SK-N-SH (cell line): ENCODE measurements at regions not wholly inside any gene's neighbourhood (a gene's known extent, or its start where the extent isn't known, plus 50 kb on each side); places are given as distances from the start of the nearest gene placed in this dataset.

Experiments used
- CTCF ChIA-PET: fragments of 300-600, 350-600 bp; formaldehyde crosslinking; extraction: SDS; loops from one replicate; lab custom pipeline; 2021; lab: Yijun Ruan, JAX
- POLR2A ChIA-PET: fragments of 350-600 bp; sonication (Branson Sonifier 250); formaldehyde crosslinking; extraction: SDS; loops from one replicate; lab custom pipeline; 2020; ENCODE audit warnings: antibody characterized with exemption, inconsistent platforms; lab: Yijun Ruan, JAX
- DNase-seq: peaks from one replicate; pipeline ENCODE4 v3.0.0; 2012
- H2AFZ ChIP-seq: fragments of 200-600 bp; sonication (generic); 2 replicates; pipeline ENCODE4 v1.8.1; 2016; ENCODE audit warnings: antibody characterized with exemption, mild to moderate bottlenecking, low read depth
- H3F3A ChIP-seq: fragments of 200-600 bp; sonication (generic); replicated peaks from 2 replicates; pipeline ENCODE3; 2016; ENCODE audit warnings: antibody characterized with exemption, mild to moderate bottlenecking; ENCODE audit not compliant: insufficient read depth
- H3K27ac ChIP-seq, 2 experiments: fragments of 200-500 bp in 1 of 2; fragments of 200-600 bp in 1 of 2; sonication (Bioruptor generic) in 1 of 2; sonication (generic), shearing (Covaris generic) in 1 of 2; 2 replicates each; pipeline versions ENCODE4 v1.5.1 to v1.6.1; 2014 to 2016; ENCODE audit warnings: low read depth in 2 of 2, inconsistent platforms in 1 of 2, low read length in 1 of 2, mild to moderate bottlenecking in 1 of 2, mixed read lengths in 1 of 2
- H3K27me3 ChIP-seq: fragments of 200-600 bp; sonication (generic), shearing (Covaris generic); 2 replicates; pipeline ENCODE4 v1.6.1; 2016; ENCODE audit warnings: mixed run types; ENCODE audit not compliant: insufficient read depth
- H3K36me3 ChIP-seq, 2 experiments: fragments of 200-500 bp in 1 of 2; fragments of 200-600 bp in 1 of 2; sonication (Bioruptor generic) in 1 of 2; sonication (generic) in 1 of 2; replicated peaks in 1 of 2; 2 replicates each; pipeline versions ENCODE3 to v1.5.1; 2014 to 2016; ENCODE audit warnings: low read length in 1 of 2, mild to moderate bottlenecking in 1 of 2; ENCODE audit not compliant: insufficient read depth in 2 of 2, control insufficient read depth in 1 of 2
- H3K4me1 ChIP-seq, 2 experiments: fragments of 200-500 bp in 1 of 2; fragments of 200-600 bp in 1 of 2; sonication (Bioruptor generic) in 1 of 2; sonication (generic), shearing (Covaris generic) in 1 of 2; 2 replicates each; pipeline versions ENCODE4 v1.5.1 to v1.6.1; 2014 to 2016; ENCODE audit warnings: low read depth in 1 of 2, low read length in 1 of 2, mixed run types in 1 of 2; ENCODE audit not compliant: insufficient read depth in 2 of 2, control insufficient read depth in 1 of 2
- H3K4me2 ChIP-seq: fragments of 200-600 bp; sonication (generic), shearing (Covaris generic); 2 replicates; pipeline ENCODE4 v1.6.1; 2017; ENCODE audit warnings: mixed run types
- H3K4me3 ChIP-seq, 2 experiments: fragments of 200-500 bp in 1 of 2; fragments of 200-600 bp in 1 of 2; sonication (Bioruptor generic) in 1 of 2; sonication (generic), shearing (Covaris generic) in 1 of 2; 2 replicates each; pipeline versions ENCODE4 v1.5.1 to v1.8.1; 2014 to 2016; ENCODE audit warnings: low read depth in 2 of 2, inconsistent platforms in 1 of 2, low read length in 1 of 2, mild to moderate bottlenecking in 1 of 2, mixed read lengths in 1 of 2, moderate library complexity in 1 of 2
- H3K79me2 ChIP-seq: fragments of 200-600 bp; sonication (generic); 2 replicates; pipeline ENCODE4 v1.8.1; 2017; ENCODE audit warnings: mild to moderate bottlenecking; ENCODE audit not compliant: insufficient read depth
- H3K9ac ChIP-seq: fragments of 200-600 bp; sonication (generic); 2 replicates; pipeline ENCODE4 v1.6.1; 2017; ENCODE audit warnings: mixed run types
- H3K9me2 ChIP-seq: fragments of 200-600 bp; sonication (generic); 2 replicates; pipeline ENCODE4 v1.6.1; 2017; ENCODE audit warnings: mixed run types
- H3K9me3 ChIP-seq: fragments of 200-600 bp; sonication (generic); 2 replicates; pipeline ENCODE4 v1.6.1; 2017; ENCODE audit warnings: mixed run types, mild to moderate bottlenecking, moderate library complexity
- H4K20me1 ChIP-seq: fragments of 200-600 bp; sonication (generic); 2 replicates; pipeline ENCODE4 v1.6.1; 2017; ENCODE audit warnings: mild to moderate bottlenecking, mixed run types; ENCODE audit not compliant: insufficient read depth
- CTCF ChIP-seq: fragments of 200-600 bp; sonication (generic); IDR thresholded peaks from 2 replicates; pipeline ENCODE4 v1.6.1; 2017; ENCODE audit warnings: antibody characterized with exemption, mild to moderate bottlenecking, moderate library complexity
- ELF1 ChIP-seq: IDR thresholded peaks from 2 replicates; pipeline ENCODE4 v1.4.0; 2012
- EP300 ChIP-seq, 2 experiments: IDR thresholded peaks; 2 replicates each; pipeline versions ENCODE4 v1.4.0 to v1.6.1; 2012; ENCODE audit warnings: borderline replicate concordance in 1 of 2, low read depth in 1 of 2, low read length in 1 of 2
- FOXM1 ChIP-seq: IDR thresholded peaks from 2 replicates; pipeline ENCODE4 v1.4.0; 2012; ENCODE audit warnings: low read depth, mild to moderate bottlenecking
- GABPA ChIP-seq: IDR thresholded peaks from 2 replicates; pipeline ENCODE4 v1.4.0; 2012; ENCODE audit warnings: low read depth, mild to moderate bottlenecking
- GATA2 ChIP-seq: sonication (generic); formaldehyde crosslinking; IDR thresholded peaks from 2 replicates; pipeline ENCODE4 v1.5.0; 2020; ENCODE audit warnings: mild to moderate bottlenecking, missing genetic modification reagents
- JUND ChIP-seq: IDR thresholded peaks from 2 replicates; pipeline ENCODE4 v1.4.0; 2012
- NFIC ChIP-seq: IDR thresholded peaks from 2 replicates; pipeline ENCODE4 v1.4.0; 2012; ENCODE audit warnings: borderline replicate concordance
- NRF1 ChIP-seq: IDR thresholded peaks from 2 replicates; pipeline ENCODE4 v1.6.1; 2012; ENCODE audit warnings: low read depth, mild to moderate bottlenecking, low read length
- POLR2AphosphoS5 ChIP-seq: IDR thresholded peaks from 2 replicates; pipeline ENCODE4 v1.6.1; 2012; ENCODE audit warnings: low read depth, low read length
- RCOR1 ChIP-seq: fragments of 150-350 bp; IDR thresholded peaks from 2 replicates; pipeline ENCODE4 v1.6.1; 2017; ENCODE audit warnings: antibody characterized with exemption, low read length
- RFX5 ChIP-seq: IDR thresholded peaks from 2 replicates; pipeline ENCODE4 v1.6.1; 2012; ENCODE audit warnings: mild to moderate bottlenecking, improper control_type of control experiment, low read length
- RXRA ChIP-seq: IDR thresholded peaks from 2 replicates; pipeline ENCODE4 v1.4.0; 2012; ENCODE audit warnings: low read depth, mild to moderate bottlenecking, borderline replicate concordance
- TAF1 ChIP-seq: IDR thresholded peaks from 2 replicates; pipeline ENCODE4 v1.6.1; 2012; ENCODE audit warnings: low read depth, mild to moderate bottlenecking, low read length, moderate library complexity, borderline replicate concordance
- USF2 ChIP-seq: fragments of 150-350 bp; IDR thresholded peaks from 2 replicates; pipeline ENCODE4 v1.6.1; 2017; ENCODE audit warnings: antibody characterized with exemption, low read length, low read depth, borderline replicate concordance
- ZBTB33 ChIP-seq: IDR thresholded peaks from 2 replicates; pipeline ENCODE4 v1.4.0; 2012; ENCODE audit warnings: low read depth, borderline replicate concordance
- WGBS: methylation state at CpG from one replicate; pipeline ENCODE4 v1.1.6; 2017; ENCODE audit warnings: low lambda C conversion rate; 5-methylcytosine and 5-hydroxymethylcytosine counted together
- TF ChIP-seq, protein P1 (sequence below): IDR thresholded peaks from 2 replicates; pipeline ENCODE4 v1.4.0; 2012; ENCODE audit warnings: low read depth
- TF ChIP-seq, protein P2 (sequence below): IDR thresholded peaks from 2 replicates; pipeline ENCODE4 v1.4.0; 2012; ENCODE audit warnings: low read depth, borderline replicate concordance
- TF ChIP-seq, protein P3 (sequence below): fragments of 150-350 bp; IDR thresholded peaks from 2 replicates; pipeline ENCODE4 v1.6.1; 2016; ENCODE audit warnings: mild to moderate bottlenecking, low read depth, low read length

DNA sequence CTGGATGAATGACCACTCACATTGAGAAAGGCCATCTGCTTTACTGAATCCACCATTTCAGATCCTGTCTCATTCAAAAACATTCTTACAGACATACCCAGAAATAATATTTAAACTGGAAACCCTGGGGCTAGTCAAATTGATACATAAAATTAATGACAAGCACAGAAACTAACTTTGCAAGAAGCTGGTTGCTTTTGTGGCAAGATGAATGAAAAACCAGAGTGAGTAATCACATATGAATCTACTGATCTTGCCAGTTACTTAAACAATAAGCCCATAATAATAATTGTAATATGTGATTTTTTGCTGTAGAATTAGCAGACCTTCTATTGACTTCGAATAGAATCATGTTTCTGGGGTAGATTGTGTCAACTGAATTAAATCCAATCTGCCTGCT lies 235.1 kb downstream of the PPARGC1A start:
- Histone ChIP-seq H3K4me3 (no peak overlapping the region), H2AFZ (no peak overlapping the region), H3K9ac (no peak overlapping the region), H4K20me1 (no peaks in the 10 kb centered on the region), H3F3A (no peaks in the 10 kb centered on the region), H3K4me1 (no peaks in the 10 kb centered on the region), H3K4me2 (no peak overlapping the region), H3K27me3 (no peaks in the 10 kb centered on the region), H3K36me3 (no peaks in the 10 kb centered on the region), H3K79me2 (no peaks in the 10 kb centered on the region), H3K9me3 (peaks cover 4% of the 10 kb centered on the region; the same call in 1 of the 2 replicates), H3K9me2 (no peaks in the 10 kb centered on the region), H3K27ac (no peak overlapping the region)
- no peak for DNase-seq
- ChIA-PET POLR2A (no interaction called here), CTCF (no interaction called here)
- WGBS, result 0% methylated on average over 1 of the region's 1 CpG
- no peak for TF ChIP-seq POLR2AphosphoS5
- TF ChIP-seq RFX5, result no peak
- TF ChIP-seq FOXM1, result no peak
- no peak for TF ChIP-seq RXRA
- TF ChIP-seq RCOR1, result no peak
- TF ChIP-seq ELF1, result no peak

- no peak for DNase-seq
- 17% methylated on average over 7 of the region's 7 CpGs for WGBS
- CTCF ChIA-PET, result no interaction called here
- Histone ChIP-seq H3K9me2 (no peaks in the 10 kb centered on the region), H3K79me2 (no peaks in the 10 kb centered on the region), H3K27me3 (no peaks in the 10 kb centered on the region), H3K4me1 (no peaks in the 10 kb centered on the region), H3K4me3 (no peak overlapping the region), H3K27ac (no peak overlapping the region), H3K9ac (no peak overlapping the region), H3F3A (no peaks in the 10 kb centered on the region), H3K36me3 (no peaks in the 10 kb centered on the region), H3K4me2 (no peak overlapping the region), H2AFZ (no peak overlapping the region), H3K9me3 (no peaks in the 10 kb centered on the region), H4K20me1 (no peaks in the 10 kb centered on the region)
- no peak for TF ChIP-seq NRF1
- TF ChIP-seq RFX5, result no peak
- TF ChIP-seq, protein P1, sequence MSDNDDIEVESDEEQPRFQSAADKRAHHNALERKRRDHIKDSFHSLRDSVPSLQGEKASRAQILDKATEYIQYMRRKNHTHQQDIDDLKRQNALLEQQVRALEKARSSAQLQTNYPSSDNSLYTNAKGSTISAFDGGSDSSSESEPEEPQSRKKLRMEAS, result no peak
- TF ChIP-seq USF2, result no peak
- no peak for TF ChIP-seq FOXM1
- TF ChIP-seq JUND, result no peak
- TF ChIP-seq, protein P2, sequence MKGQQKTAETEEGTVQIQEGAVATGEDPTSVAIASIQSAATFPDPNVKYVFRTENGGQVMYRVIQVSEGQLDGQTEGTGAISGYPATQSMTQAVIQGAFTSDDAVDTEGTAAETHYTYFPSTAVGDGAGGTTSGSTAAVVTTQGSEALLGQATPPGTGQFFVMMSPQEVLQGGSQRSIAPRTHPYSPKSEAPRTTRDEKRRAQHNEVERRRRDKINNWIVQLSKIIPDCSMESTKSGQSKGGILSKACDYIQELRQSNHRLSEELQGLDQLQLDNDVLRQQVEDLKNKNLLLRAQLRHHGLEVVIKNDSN, result no peak
- TF ChIP-seq NFIC, result no peak
- TF ChIP-seq, protein P3, sequence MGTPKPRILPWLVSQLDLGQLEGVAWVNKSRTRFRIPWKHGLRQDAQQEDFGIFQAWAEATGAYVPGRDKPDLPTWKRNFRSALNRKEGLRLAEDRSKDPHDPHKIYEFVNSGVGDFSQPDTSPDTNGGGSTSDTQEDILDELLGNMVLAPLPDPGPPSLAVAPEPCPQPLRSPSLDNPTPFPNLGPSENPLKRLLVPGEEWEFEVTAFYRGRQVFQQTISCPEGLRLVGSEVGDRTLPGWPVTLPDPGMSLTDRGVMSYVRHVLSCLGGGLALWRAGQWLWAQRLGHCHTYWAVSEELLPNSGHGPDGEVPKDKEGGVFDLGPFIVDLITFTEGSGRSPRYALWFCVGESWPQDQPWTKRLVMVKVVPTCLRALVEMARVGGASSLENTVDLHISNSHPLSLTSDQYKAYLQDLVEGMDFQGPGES, result no peak
- no peak for TF ChIP-seq GATA2 (CRISPR knock-in tag)
- TF ChIP-seq GABPA, result no peak
- no peak for TF ChIP-seq ELF1
- TF ChIP-seq CTCF, result no peak
- TF ChIP-seq TAF1, result no peak
- no peak for TF ChIP-seq EP300 (IDR thresholded peaks at IDR 0.05; ENCODE audit: borderline replicate concordance in 1 of 2, low read depth in 1 of 2, low read length in 1 of 2)
- TF ChIP-seq RCOR1, result no peak
- no peak for TF ChIP-seq POLR2AphosphoS5
- no peak for TF ChIP-seq ZBTB33
- POLR2A ChIA-PET, result no interaction called here
Observed at GRCh38 chr4:23648854-23649596, 240.8 kb downstream of the PPARGC1A start.
